GM12865 (cell line): ENCODE measurements at regions not wholly inside any gene's neighbourhood (a gene's known extent, or its start where the extent isn't known, plus 50 kb on each side); places are given as distances from the start of the nearest gene placed in this dataset.

Experiments
- DNase-seq: peaks from one replicate; pipeline ENCODE4 v3.0.0; 2010; ENCODE audit warnings: low read depth
- H3K4me3 ChIP-seq: 2 replicates; pipeline ENCODE4 v1.5.1; 2011; ENCODE audit warnings: mild to moderate bottlenecking, low read depth, low read length, control low read depth
- TF ChIP-seq, protein P1 (sequence below): IDR thresholded peaks from 2 replicates; pipeline ENCODE4 v1.5.1; 2011; ENCODE audit warnings: low read length, control low read depth, low read depth, inconsistent platforms; ENCODE audit not compliant: insufficient read depth; ENCODE audit errors: missing control alignments

DNA sequence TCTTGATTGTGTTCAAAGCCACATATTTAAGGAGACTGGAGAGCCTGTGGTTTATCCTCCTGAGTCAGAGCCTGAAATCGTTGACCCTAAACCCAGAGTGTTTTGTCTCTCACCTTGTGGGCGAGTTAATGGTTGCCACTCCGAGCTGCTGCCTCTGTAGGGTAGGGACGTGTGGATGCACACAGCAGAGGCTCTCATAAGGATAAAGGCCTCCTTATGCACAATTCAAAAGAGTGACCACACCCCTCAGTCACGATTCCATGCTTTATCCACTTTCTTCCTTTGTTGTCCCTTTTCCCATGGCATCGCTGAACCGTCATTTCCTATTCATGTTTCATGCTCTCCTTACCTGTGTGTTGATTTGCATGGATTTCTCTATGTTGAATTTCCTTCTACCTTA lies 805.0 kb upstream of the RBFOX1 start:
- TF ChIP-seq, protein P1, sequence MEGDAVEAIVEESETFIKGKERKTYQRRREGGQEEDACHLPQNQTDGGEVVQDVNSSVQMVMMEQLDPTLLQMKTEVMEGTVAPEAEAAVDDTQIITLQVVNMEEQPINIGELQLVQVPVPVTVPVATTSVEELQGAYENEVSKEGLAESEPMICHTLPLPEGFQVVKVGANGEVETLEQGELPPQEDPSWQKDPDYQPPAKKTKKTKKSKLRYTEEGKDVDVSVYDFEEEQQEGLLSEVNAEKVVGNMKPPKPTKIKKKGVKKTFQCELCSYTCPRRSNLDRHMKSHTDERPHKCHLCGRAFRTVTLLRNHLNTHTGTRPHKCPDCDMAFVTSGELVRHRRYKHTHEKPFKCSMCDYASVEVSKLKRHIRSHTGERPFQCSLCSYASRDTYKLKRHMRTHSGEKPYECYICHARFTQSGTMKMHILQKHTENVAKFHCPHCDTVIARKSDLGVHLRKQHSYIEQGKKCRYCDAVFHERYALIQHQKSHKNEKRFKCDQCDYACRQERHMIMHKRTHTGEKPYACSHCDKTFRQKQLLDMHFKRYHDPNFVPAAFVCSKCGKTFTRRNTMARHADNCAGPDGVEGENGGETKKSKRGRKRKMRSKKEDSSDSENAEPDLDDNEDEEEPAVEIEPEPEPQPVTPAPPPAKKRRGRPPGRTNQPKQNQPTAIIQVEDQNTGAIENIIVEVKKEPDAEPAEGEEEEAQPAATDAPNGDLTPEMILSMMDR = no peak
- no peak for DNase-seq
- no peak overlapping the region for H3K4me3 ChIP-seq

DNA sequence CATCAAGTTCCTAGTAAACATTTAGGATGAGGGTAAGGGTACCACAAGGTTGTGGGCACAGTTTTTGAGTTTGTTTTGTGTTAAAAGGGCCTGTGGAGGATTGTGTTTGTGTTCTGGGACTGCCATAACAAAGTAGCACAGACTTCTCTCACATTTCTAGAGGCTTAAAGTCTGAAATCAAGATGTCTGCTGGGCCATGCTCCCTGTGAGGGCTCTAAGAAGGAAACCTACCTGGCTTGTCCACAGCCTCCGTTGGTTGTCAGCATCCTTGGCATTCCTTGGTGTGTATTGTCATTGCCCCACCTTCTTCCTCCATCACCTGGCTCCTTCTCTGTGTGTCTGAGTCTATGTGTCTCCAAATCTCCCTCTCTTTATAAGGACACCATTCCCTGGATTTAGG lies 808.1 kb upstream of the RBFOX1 start:
- TF ChIP-seq, protein P1 = no peak
- H3K4me3 ChIP-seq = no peak overlapping the region
- no peak for DNase-seq

DNA sequence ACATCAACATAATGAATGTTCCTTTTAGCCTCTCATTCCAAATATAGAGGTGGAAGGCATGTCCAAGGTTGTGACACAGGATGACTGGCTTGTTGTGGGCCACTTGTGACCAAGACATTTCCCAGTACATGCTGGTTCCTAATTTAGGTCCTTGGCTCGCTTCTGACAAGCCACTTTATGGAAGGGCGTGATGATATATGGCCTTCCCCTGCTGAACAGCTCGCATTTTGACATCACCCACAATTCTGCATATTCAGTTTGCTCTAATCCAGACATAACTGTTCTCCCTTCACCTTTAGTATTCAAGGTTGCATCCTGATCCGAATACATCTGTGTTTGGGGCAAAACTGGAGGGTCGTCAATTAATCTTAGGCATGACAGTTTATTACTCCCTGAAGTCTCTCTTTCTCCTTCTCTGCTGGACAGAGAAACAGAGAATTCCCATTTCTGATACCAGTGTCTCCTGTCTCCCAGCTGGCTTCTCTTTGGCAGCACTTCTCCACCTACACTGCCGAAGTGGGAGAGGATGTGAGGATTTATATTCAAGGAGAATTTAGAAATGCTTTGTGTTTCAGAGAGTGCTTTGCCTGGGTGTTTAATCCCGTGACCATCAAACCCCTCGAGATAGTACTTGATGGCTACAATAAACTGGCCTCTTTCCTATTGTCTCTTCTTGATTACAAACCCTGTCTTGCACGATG lies 815.5 kb upstream of the RBFOX1 start:
- DNase-seq = no peak
- no peak overlapping the region for H3K4me3 ChIP-seq
- TF ChIP-seq, protein P1 = no peak

DNA sequence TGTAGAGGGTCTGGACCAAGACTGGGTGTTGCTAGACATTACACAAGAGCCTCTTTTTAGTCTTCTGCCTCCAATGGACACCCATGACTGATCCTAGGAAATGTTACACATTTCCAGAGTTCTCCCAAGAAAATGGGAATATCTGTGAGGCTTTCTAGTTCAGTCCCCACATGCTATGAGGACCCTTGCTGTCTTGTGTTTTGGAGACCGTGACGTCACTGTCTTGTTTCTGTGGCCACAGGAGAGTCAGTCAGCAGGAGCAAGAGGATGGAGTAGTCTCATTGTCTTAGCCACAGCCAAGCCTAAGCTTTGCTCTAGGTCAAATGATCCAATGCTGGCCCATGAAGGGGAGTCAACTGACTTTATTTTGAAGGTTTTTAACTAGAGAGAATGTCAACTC lies 820.1 kb upstream of the RBFOX1 start:
- no peak for DNase-seq
- H3K4me3 ChIP-seq = no peak overlapping the region
- TF ChIP-seq, protein P1 = no peak

DNA sequence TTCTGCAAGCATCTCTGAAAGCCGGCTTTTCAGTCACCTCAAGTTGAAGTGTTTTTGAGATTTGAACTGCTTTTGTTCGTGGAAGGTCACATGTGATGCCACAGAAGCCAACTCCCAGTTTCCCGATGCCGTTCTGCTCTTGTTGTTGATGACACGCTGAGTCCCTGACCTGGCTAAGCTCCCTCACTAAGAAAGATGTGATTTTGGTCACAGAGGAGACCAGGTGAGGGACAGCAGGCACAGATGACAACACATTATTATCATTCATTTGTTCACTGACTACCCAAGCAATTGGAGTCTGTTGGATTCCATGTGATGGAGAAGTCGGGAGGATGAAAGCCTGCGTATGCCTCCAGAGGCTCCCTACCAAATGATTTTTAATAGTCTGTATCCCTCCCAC lies 822.4 kb upstream of the RBFOX1 start:
- no peak overlapping the region for H3K4me3 ChIP-seq
- DNase-seq = no peak
- TF ChIP-seq, protein P1 = no peak

DNA sequence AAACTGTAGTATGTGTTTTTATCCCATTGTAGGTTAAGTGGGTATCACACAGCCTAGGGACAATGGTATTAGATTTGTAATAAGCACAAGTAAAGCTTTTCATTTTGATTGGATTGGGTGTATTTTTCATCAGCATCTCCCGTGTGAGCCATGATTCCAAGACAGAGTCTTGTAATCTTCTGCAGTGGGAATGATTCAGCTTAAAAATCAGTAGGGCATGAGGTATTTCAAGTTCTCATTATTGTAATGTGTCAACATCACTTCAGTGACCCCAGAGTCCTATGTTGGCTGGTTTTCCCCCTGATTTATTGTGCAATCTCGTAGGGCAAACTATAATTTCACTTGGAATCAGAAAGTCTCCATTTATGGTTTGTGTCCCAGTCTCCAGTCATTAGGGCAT lies 833.2 kb upstream of the RBFOX1 start:
- H3K4me3 ChIP-seq = no peak overlapping the region
- TF ChIP-seq, protein P1 = no peak
- no peak for DNase-seq

DNA sequence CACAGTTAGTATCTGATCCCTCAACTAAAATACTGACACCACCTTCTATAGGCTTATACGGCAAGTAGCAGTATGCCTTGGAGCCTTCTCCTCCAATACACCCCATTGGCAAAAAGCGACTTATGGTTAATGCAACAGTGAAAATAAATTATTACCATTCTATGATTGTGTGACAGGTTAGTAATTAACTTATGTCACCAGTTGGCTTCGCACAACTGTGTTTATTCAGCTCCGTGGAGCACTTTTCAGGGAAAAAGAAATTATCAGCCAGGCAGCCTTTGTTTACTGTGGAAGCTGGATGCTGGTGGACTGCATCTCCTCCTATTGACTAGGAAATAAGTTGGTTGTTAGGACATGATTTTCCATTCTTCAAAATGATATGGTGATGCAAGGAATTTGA lies 833.8 kb upstream of the RBFOX1 start:
- DNase-seq = no peak
- no peak overlapping the region for H3K4me3 ChIP-seq
- TF ChIP-seq, protein P1 = no peak
